Endodermal cell (in vitro differentiated cells): ENCODE measurements at regions not wholly inside any gene's neighbourhood (a gene's known extent, or its start where the extent isn't known, plus 50 kb on each side); places are given as distances from the start of the nearest gene placed in this dataset.

Experiments
- DNase-seq: peaks from one replicate; pipeline ENCODE4 v3.0.0-alpha.2; 2017
- H3K27ac ChIP-seq: 2 replicates; pipeline ENCODE4 v1.5.1; 2013; ENCODE audit warnings: mild to moderate bottlenecking, low read depth, low read length, moderate library complexity
- H3K27me3 ChIP-seq: 2 replicates; pipeline ENCODE4 v1.6.1; 2013; ENCODE audit warnings: mild to moderate bottlenecking, low read length, moderate library complexity; ENCODE audit not compliant: insufficient read depth, control insufficient read depth, poor library complexity, severe bottlenecking
- H3K36me3 ChIP-seq: 2 replicates; pipeline ENCODE4 v1.7.0; 2013; ENCODE audit warnings: mild to moderate bottlenecking, low read length, moderate library complexity; ENCODE audit not compliant: control insufficient read depth, insufficient read depth
- H3K4me1 ChIP-seq: one replicate; pipeline ENCODE4 v1.7.0; 2013; ENCODE audit warnings: low read length; ENCODE audit not compliant: control insufficient read depth, insufficient read depth
- H3K4me3 ChIP-seq: 2 replicates; pipeline ENCODE4 v1.5.1; 2013; ENCODE audit warnings: mild to moderate bottlenecking, low read length, moderate library complexity
- H3K9ac ChIP-seq: 2 replicates; pipeline ENCODE4 v1.6.1; 2013; ENCODE audit warnings: mild to moderate bottlenecking, low read length, moderate library complexity; ENCODE audit not compliant: poor library complexity, severe bottlenecking; ENCODE audit errors: extremely low read depth
- H3K9me3 ChIP-seq: 2 replicates; pipeline ENCODE4 v1.6.1; 2013; ENCODE audit warnings: mild to moderate bottlenecking, low read length, moderate library complexity; ENCODE audit not compliant: control insufficient read depth
- H3K27ac Mint-ChIP-seq: 2 replicates; pipeline ENCODE4 v1.8.0; 2020; ENCODE audit warnings: mixed read lengths
- H3K27me3 Mint-ChIP-seq: 2 replicates; pipeline ENCODE4 v1.8.0; 2021; ENCODE audit warnings: mild to moderate bottlenecking, mixed read lengths; ENCODE audit not compliant: insufficient read depth
- H3K36me3 Mint-ChIP-seq: 2 replicates; pipeline ENCODE4 v1.8.0; 2020; ENCODE audit warnings: low read depth, mixed read lengths
- H3K4me1 Mint-ChIP-seq: 2 replicates; pipeline ENCODE4 v1.8.0; 2020; ENCODE audit warnings: mixed read lengths
- H3K4me3 Mint-ChIP-seq: 2 replicates; pipeline ENCODE4 v1.8.0; 2020; ENCODE audit warnings: mild to moderate bottlenecking, moderate library complexity, mixed read lengths
- H3K9me3 Mint-ChIP-seq: 2 replicates; pipeline ENCODE4 v1.8.0; 2020; ENCODE audit warnings: mild to moderate bottlenecking, mixed read lengths
- WGBS, 2 experiments: methylation state at CpG; one replicate each; pipeline versions ENCODE4 v1.1.5 to v1.1.7; 2013; ENCODE audit warnings: missing lambda C conversion rate in 2 of 2, mixed read lengths in 1 of 2; ENCODE audit not compliant: insufficient coverage in 1 of 2, insufficient read length in 1 of 2; 5-methylcytosine and 5-hydroxymethylcytosine counted together
- TF ChIP-seq, protein P1 (sequence below): fragments of 200-600 bp; sonication (generic); conservative IDR thresholded peaks from 2 replicates; pipeline ENCODE4 v1.5.0; 2021; ENCODE audit warnings: antibody characterized with exemption, mild to moderate bottlenecking

DNA sequence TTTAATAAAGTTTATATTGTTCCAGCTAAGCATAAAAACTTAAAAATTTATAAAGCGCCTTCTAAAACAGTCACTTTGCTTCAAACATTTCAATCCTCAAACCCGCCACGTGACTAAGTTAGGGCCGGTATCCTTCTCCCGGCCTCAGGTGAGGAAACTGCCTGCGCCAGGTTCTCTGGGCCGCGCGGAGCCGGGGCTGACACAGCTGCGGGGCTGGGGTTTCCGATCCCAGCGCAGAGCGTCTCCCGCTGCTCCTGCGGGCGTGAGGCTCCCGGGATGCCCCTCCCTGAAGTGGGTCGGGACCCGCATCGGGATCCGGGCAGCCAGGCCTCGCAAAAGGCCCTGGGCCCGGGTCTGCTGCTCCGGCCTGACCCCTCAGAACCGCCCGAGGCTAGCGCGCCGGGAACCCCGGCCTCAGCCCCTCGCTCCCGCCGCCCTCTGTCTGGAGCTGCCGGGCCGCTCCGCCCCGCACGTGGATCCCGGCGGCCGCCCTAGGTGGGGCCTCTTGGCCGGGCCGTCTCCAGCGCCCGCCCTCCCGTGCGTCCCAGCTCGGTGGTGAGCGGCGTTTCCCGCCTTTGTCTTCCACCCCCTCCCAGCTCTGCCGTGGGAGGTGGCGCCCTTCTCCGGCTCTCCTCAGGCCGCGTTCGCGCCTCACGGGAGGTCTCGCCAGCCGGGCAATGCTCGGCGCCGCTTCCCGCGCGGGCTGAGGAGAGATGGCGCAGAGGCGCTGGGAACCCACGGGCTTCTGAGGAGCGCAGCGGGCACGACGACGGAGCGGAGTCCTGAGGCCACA lies 267.9 kb downstream of the DLL1 start:
- no peak overlapping the region for H3K27ac Mint-ChIP-seq
- TF ChIP-seq, protein P1, sequence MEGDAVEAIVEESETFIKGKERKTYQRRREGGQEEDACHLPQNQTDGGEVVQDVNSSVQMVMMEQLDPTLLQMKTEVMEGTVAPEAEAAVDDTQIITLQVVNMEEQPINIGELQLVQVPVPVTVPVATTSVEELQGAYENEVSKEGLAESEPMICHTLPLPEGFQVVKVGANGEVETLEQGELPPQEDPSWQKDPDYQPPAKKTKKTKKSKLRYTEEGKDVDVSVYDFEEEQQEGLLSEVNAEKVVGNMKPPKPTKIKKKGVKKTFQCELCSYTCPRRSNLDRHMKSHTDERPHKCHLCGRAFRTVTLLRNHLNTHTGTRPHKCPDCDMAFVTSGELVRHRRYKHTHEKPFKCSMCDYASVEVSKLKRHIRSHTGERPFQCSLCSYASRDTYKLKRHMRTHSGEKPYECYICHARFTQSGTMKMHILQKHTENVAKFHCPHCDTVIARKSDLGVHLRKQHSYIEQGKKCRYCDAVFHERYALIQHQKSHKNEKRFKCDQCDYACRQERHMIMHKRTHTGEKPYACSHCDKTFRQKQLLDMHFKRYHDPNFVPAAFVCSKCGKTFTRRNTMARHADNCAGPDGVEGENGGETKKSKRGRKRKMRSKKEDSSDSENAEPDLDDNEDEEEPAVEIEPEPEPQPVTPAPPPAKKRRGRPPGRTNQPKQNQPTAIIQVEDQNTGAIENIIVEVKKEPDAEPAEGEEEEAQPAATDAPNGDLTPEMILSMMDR = no peak
- peak; percentile 49 for DNase-seq
- no peaks in the 10 kb centered on the region for H3K9me3 ChIP-seq
- no peaks in the 10 kb centered on the region for H3K27me3 ChIP-seq
- no peaks in the 10 kb centered on the region for H3K4me1 ChIP-seq
- H3K9ac ChIP-seq = no peak overlapping the region
- H3K4me1 Mint-ChIP-seq = no peaks in the 10 kb centered on the region
- H3K27me3 Mint-ChIP-seq = peaks cover 11% of the 10 kb centered on the region
- no peaks in the 10 kb centered on the region for H3K9me3 Mint-ChIP-seq
- no peak overlapping the region for H3K4me3 Mint-ChIP-seq
- 93 to 95% methylated on average over 39 to 77 of the region's 77 CpGs for WGBS, 2 experiments
- H3K27ac ChIP-seq = no peak overlapping the region
- no peaks in the 10 kb centered on the region for H3K36me3 ChIP-seq
- no peak overlapping the region for H3K4me3 ChIP-seq
- no peaks in the 10 kb centered on the region for H3K36me3 Mint-ChIP-seq

- H3K27ac ChIP-seq = no peak overlapping the region
- no peaks in the 10 kb centered on the region for H3K36me3 Mint-ChIP-seq
- H3K9me3 ChIP-seq = no peaks in the 10 kb centered on the region
- H3K9me3 Mint-ChIP-seq = no peaks in the 10 kb centered on the region
- H3K27me3 ChIP-seq = no peaks in the 10 kb centered on the region
- H3K36me3 ChIP-seq = no peaks in the 10 kb centered on the region
- TF ChIP-seq, protein P1 = no peak
- H3K4me1 ChIP-seq = no peaks in the 10 kb centered on the region
- H3K4me3 ChIP-seq = no peak overlapping the region
- H3K4me3 Mint-ChIP-seq = no peak overlapping the region
- 96% methylated on average over 8 to 23 of the region's 23 CpGs for WGBS, 2 experiments
- H3K4me1 Mint-ChIP-seq = no peaks in the 10 kb centered on the region
- peaks cover 11% of the 10 kb centered on the region for H3K27me3 Mint-ChIP-seq
- no peak overlapping the region for H3K27ac Mint-ChIP-seq
- H3K9ac ChIP-seq = no peak overlapping the region
- DNase-seq = peak; percentile 23
Measured at GRCh38 chr6:170022291-170022722, 268.6 kb downstream of the DLL1 start.

DNA sequence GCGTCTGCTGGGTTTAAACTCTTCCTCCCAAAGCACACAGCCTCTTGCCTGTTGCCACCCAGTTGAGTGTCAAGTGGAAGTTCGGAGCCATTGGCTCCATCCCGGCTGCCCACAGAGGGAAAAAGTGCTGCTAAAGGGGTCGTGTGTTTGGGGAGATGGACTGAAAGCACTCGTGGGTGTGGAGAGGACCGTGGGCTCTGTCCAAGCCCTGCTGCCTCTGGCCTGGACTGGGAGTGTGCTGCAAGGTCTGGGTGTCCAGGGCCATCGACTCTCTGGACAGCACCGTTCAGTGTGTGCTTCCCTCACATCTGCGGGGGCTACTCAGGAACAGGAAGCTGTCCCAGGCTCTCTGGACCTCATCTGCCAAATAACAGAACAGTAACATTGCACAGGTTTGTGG lies 269.3 kb downstream of the DLL1 start:
- H3K4me3 Mint-ChIP-seq = no peak overlapping the region
- Histone ChIP-seq H3K9me3 (no peaks in the 10 kb centered on the region), H3K27me3 (no peaks in the 10 kb centered on the region), H3K27ac (no peak overlapping the region), H3K4me3 (no peak overlapping the region), H3K36me3 (no peaks in the 10 kb centered on the region), H3K9ac (no peak overlapping the region), H3K4me1 (no peaks in the 10 kb centered on the region)
- DNase-seq = peak; percentile 18
- peaks cover 15% of the 10 kb centered on the region for H3K27me3 Mint-ChIP-seq
- 91 to 96% methylated on average over 4 to 9 of the region's 9 CpGs for WGBS, 2 experiments
- no peaks in the 10 kb centered on the region for H3K4me1 Mint-ChIP-seq
- no peaks in the 10 kb centered on the region for H3K9me3 Mint-ChIP-seq
- TF ChIP-seq, protein P1 = no peak
- no peaks in the 10 kb centered on the region for H3K36me3 Mint-ChIP-seq
- no peak overlapping the region for H3K27ac Mint-ChIP-seq
